Astrocyte (in vitro differentiated cells and primary cell): ENCODE measurements at regions not wholly inside any gene's neighbourhood (a gene's known extent, or its start where the extent isn't known, plus 50 kb on each side); places are given as distances from the start of the nearest gene placed in this dataset.

Experiments
- DNase-seq: peaks from one replicate; pipeline ENCODE4 v3.0.0-alpha.2; 2010; ENCODE audit warnings: low read depth
- FAIRE-seq: peaks from 2 replicates; lab custom pipeline; 2011; peaks lifted over from hg19 to GRCh38; lab: Jason Lieb, UNC
- H2AFZ ChIP-seq: 2 replicates; pipeline ENCODE4 v1.6.0; 2012; ENCODE audit warnings: low read depth, low read length, inconsistent platforms
- H3K27ac ChIP-seq: 2 replicates; pipeline ENCODE4 v1.5.1; 2011; ENCODE audit warnings: low read depth, low read length, inconsistent platforms
- H3K27me3 ChIP-seq: 2 replicates; pipeline ENCODE4 v1.6.0; 2011; ENCODE audit warnings: low read length, inconsistent platforms; ENCODE audit not compliant: insufficient read depth
- H3K36me3 ChIP-seq: 2 replicates; pipeline ENCODE4 v1.5.1; 2011; ENCODE audit warnings: low read length, inconsistent platforms; ENCODE audit not compliant: insufficient read depth
- H3K4me1 ChIP-seq: 2 replicates; pipeline ENCODE4 v1.5.1; 2011; ENCODE audit warnings: low read length, inconsistent platforms; ENCODE audit not compliant: insufficient read depth
- H3K4me2 ChIP-seq: 2 replicates; pipeline ENCODE4 v1.6.0; 2012; ENCODE audit warnings: low read length, inconsistent platforms
- H3K4me3 ChIP-seq: 2 replicates; pipeline ENCODE4 v1.5.1; 2011; ENCODE audit warnings: low read depth, mild to moderate bottlenecking, low read length, inconsistent platforms; ENCODE audit not compliant: insufficient read depth
- H3K79me2 ChIP-seq: 2 replicates; pipeline ENCODE4 v1.6.0; 2012; ENCODE audit warnings: mild to moderate bottlenecking, low read length, inconsistent platforms; ENCODE audit not compliant: insufficient read depth
- H3K9ac ChIP-seq: 2 replicates; pipeline ENCODE4 v1.6.0; 2012; ENCODE audit warnings: mild to moderate bottlenecking, low read length, inconsistent platforms
- H3K9me3 ChIP-seq: 2 replicates; pipeline ENCODE4 v1.5.1; 2012; ENCODE audit warnings: low read depth, mild to moderate bottlenecking, low read length, inconsistent platforms; ENCODE audit not compliant: insufficient read depth
- H4K20me1 ChIP-seq: 2 replicates; pipeline ENCODE4 v1.6.0; 2012; ENCODE audit warnings: low read length, inconsistent platforms; ENCODE audit not compliant: insufficient read depth
- H3K27ac Mint-ChIP-seq: one replicate; pipeline ENCODE4 v1.8.0; 2021; ENCODE audit warnings: mild to moderate bottlenecking, mixed read lengths; ENCODE audit not compliant: unreplicated experiment
- H3K27me3 Mint-ChIP-seq: one replicate; pipeline ENCODE4 v1.8.0; 2021; ENCODE audit warnings: low read depth, mixed read lengths; ENCODE audit not compliant: unreplicated experiment
- H3K36me3 Mint-ChIP-seq: one replicate; pipeline ENCODE4 v1.8.0; 2021; ENCODE audit warnings: low read depth, mixed read lengths; ENCODE audit not compliant: unreplicated experiment
- H3K4me1 Mint-ChIP-seq: one replicate; pipeline ENCODE4 v1.8.0; 2021; ENCODE audit warnings: low read depth, mixed read lengths; ENCODE audit not compliant: unreplicated experiment
- H3K4me3 Mint-ChIP-seq: one replicate; pipeline ENCODE4 v1.8.0; 2021; ENCODE audit warnings: mild to moderate bottlenecking, moderate library complexity, mixed read lengths; ENCODE audit not compliant: unreplicated experiment
- H3K9me3 Mint-ChIP-seq: one replicate; pipeline ENCODE4 v1.8.0; 2021; ENCODE audit warnings: mild to moderate bottlenecking, mixed read lengths; ENCODE audit not compliant: unreplicated experiment
- EZH2 ChIP-seq: IDR thresholded peaks from 2 replicates; pipeline ENCODE4 v1.6.1; 2012; ENCODE audit warnings: mild to moderate bottlenecking, low read length, inconsistent platforms; ENCODE audit not compliant: insufficient read depth
- TF ChIP-seq, protein P1 (sequence below): IDR thresholded peaks from 2 replicates; pipeline ENCODE4 v1.5.1; 2011; ENCODE audit warnings: low read depth, mild to moderate bottlenecking, inconsistent platforms, low read length, moderate library complexity; ENCODE audit not compliant: insufficient read depth

- no peak for FAIRE-seq
- TF ChIP-seq, protein P1, sequence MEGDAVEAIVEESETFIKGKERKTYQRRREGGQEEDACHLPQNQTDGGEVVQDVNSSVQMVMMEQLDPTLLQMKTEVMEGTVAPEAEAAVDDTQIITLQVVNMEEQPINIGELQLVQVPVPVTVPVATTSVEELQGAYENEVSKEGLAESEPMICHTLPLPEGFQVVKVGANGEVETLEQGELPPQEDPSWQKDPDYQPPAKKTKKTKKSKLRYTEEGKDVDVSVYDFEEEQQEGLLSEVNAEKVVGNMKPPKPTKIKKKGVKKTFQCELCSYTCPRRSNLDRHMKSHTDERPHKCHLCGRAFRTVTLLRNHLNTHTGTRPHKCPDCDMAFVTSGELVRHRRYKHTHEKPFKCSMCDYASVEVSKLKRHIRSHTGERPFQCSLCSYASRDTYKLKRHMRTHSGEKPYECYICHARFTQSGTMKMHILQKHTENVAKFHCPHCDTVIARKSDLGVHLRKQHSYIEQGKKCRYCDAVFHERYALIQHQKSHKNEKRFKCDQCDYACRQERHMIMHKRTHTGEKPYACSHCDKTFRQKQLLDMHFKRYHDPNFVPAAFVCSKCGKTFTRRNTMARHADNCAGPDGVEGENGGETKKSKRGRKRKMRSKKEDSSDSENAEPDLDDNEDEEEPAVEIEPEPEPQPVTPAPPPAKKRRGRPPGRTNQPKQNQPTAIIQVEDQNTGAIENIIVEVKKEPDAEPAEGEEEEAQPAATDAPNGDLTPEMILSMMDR, result no peak
- TF ChIP-seq EZH2, result no peak
Measured at GRCh38 chr14:43019826-43020225, 1413.2 kb downstream of the LRFN5 start.

GRCh38 chr14:43014338-43014737, 1407.7 kb downstream of the LRFN5 start:
- DNase-seq (no peak), FAIRE-seq (no peak)
- Histone ChIP-seq H3K9ac (no peak overlapping the region), H3K79me2 (no peaks in the 10 kb centered on the region), H3K4me3 (no peak overlapping the region), H3K27ac (no peak overlapping the region), H2AFZ (no peak overlapping the region), H3K4me1 (no peaks in the 10 kb centered on the region), H3K27me3 (no peaks in the 10 kb centered on the region), H3K4me2 (no peak overlapping the region), H3K36me3 (no peaks in the 10 kb centered on the region), H3K9me3 (no peaks in the 10 kb centered on the region), H4K20me1 (no peaks in the 10 kb centered on the region)
- no peaks in the 10 kb centered on the region for H3K4me1 Mint-ChIP-seq
- TF ChIP-seq, protein P1, result no peak
- no peak for TF ChIP-seq EZH2
- no peaks in the 10 kb centered on the region for H3K36me3 Mint-ChIP-seq
- no peaks in the 10 kb centered on the region for H3K9me3 Mint-ChIP-seq
- no peak overlapping the region for H3K4me3 Mint-ChIP-seq
- H3K27ac Mint-ChIP-seq, result no peak overlapping the region
- no peaks in the 10 kb centered on the region for H3K27me3 Mint-ChIP-seq

More at GRCh38 chr14:43019826-43020225, 1413.2 kb downstream of the LRFN5 start:
- no peaks in the 10 kb centered on the region for H3K36me3 Mint-ChIP-seq
- no peaks in the 10 kb centered on the region for H3K4me1 ChIP-seq
- H3K9ac ChIP-seq, result no peak overlapping the region
- no peaks in the 10 kb centered on the region for H4K20me1 ChIP-seq
- no peaks in the 10 kb centered on the region for H3K27me3 Mint-ChIP-seq
- H3K4me3 Mint-ChIP-seq, result no peak overlapping the region
- H3K4me1 Mint-ChIP-seq, result no peaks in the 10 kb centered on the region
- no peak overlapping the region for H3K4me3 ChIP-seq
- H3K4me2 ChIP-seq, result no peak overlapping the region
- no peak overlapping the region for H3K27ac Mint-ChIP-seq
- H3K27me3 ChIP-seq, result no peaks in the 10 kb centered on the region
- no peaks in the 10 kb centered on the region for H3K36me3 ChIP-seq
- no peak for DNase-seq
- H2AFZ ChIP-seq, result no peak overlapping the region
- no peaks in the 10 kb centered on the region for H3K9me3 Mint-ChIP-seq
- H3K27ac ChIP-seq, result no peak overlapping the region
- H3K9me3 ChIP-seq, result no peaks in the 10 kb centered on the region
- no peaks in the 10 kb centered on the region for H3K79me2 ChIP-seq

DNA sequence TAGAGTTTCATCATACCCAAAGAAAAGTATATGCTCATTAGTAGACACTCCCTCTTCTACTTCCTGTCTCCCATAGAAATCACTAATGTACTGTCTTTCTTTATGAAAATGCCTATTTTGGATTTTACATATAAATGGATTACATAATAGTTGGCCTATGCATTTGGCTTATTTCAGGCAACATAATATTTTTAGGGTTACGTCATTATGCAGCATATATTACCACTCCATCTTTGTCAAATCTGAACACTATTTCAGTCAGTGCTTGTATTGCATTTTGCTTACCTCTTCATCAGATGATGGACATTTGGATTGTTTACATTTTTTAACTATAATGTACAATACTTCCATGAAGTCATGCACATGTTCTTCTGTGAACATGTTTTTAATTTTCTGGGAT, 1406.1 kb downstream of the LRFN5 start:
- Histone ChIP-seq H2AFZ (no peak overlapping the region), H4K20me1 (no peaks in the 10 kb centered on the region), H3K27ac (no peak overlapping the region), H3K4me1 (no peaks in the 10 kb centered on the region), H3K36me3 (no peaks in the 10 kb centered on the region), H3K79me2 (no peaks in the 10 kb centered on the region), H3K27me3 (no peaks in the 10 kb centered on the region), H3K9me3 (no peaks in the 10 kb centered on the region), H3K4me3 (no peak overlapping the region), H3K9ac (no peak overlapping the region), H3K4me2 (no peak overlapping the region)
- Mint-ChIP-seq H3K36me3 (no peaks in the 10 kb centered on the region), H3K9me3 (peaks cover 2% of the 10 kb centered on the region), H3K4me1 (no peaks in the 10 kb centered on the region), H3K27me3 (no peaks in the 10 kb centered on the region), H3K4me3 (no peak overlapping the region), H3K27ac (no peak overlapping the region)
- FAIRE-seq (no peak), DNase-seq (no peak)
- TF ChIP-seq, protein P1, result no peak
- TF ChIP-seq EZH2, result no peak
